Astrocyte of the spinal cord (primary cell): ENCODE measurements at regions not wholly inside any gene's neighbourhood (a gene's known extent, or its start where the extent isn't known, plus 50 kb on each side); places are given as distances from the start of the nearest gene placed in this dataset.
A peak's percentile ranks its signal among the peaks of the same experiment; 100 is the strongest.

Experiments
- DNase-seq: peaks from one replicate; pipeline ENCODE4 v3.0.0; 2011; ENCODE audit warnings: low read depth, low spot score
- H3K4me3 ChIP-seq: 2 replicates; pipeline ENCODE4 v1.5.1; 2011; ENCODE audit warnings: low read depth, mild to moderate bottlenecking, low read length, moderate library complexity
- CTCF ChIP-seq: IDR thresholded peaks from 2 replicates; pipeline ENCODE4 v1.5.1; 2012; ENCODE audit warnings: low read depth, mild to moderate bottlenecking, low read length, inconsistent platforms
- in situ Hi-C: cut with HindIII; loops from 2 replicates; pipeline ENCODE4 v1.10.0; 2017; ENCODE audit warnings: low sequenced_read_pairs

GRCh38 chr3:147925272-147925671 is 516.1 kb downstream of the ZIC1 start:
- no peak for TF ChIP-seq CTCF
- H3K4me3 ChIP-seq = no peak overlapping the region
- in situ Hi-C loops = no loop called here
- no peak for DNase-seq

- in situ Hi-C loops = no loop called here
- H3K4me3 ChIP-seq = no peak overlapping the region
- TF ChIP-seq CTCF = no peak
- DNase-seq = peak; percentile 48
Observed at GRCh38 chr3:147930232-147930807, 521.2 kb downstream of the ZIC1 start.

GRCh38 chr3:147934451-147935180 is 525.5 kb downstream of the ZIC1 start:
- TF ChIP-seq CTCF = no peak
- DNase-seq = no peak
- no peak overlapping the region for H3K4me3 ChIP-seq
- in situ Hi-C loops = no loop called here

- no peak overlapping the region for H3K4me3 ChIP-seq
- TF ChIP-seq CTCF = no peak
- in situ Hi-C loops = no loop called here
- peak; percentile 29 for DNase-seq
Observed at GRCh38 chr3:147937341-147937740, 528.2 kb downstream of the ZIC1 start.

GRCh38 chr3:147937891-147938290 is 528.7 kb downstream of the ZIC1 start:
- DNase-seq = no peak
- in situ Hi-C loops = no loop called here
- TF ChIP-seq CTCF = no peak
- no peak overlapping the region for H3K4me3 ChIP-seq

GRCh38 chr3:147939425-147939824 is 530.3 kb downstream of the ZIC1 start:
- DNase-seq = no peak
- H3K4me3 ChIP-seq = no peak overlapping the region
- TF ChIP-seq CTCF = no peak
- in situ Hi-C loops = no loop called here
